ENCODE measurements at regions not wholly inside any gene's neighbourhood (a gene's known extent, or its start where the extent isn't known, plus 50 kb on each side); places are given as distances from the start of the nearest gene placed in this dataset.
"Not testable (repeated sequence)": the region's sequence is repeated elsewhere in the genome, so short reads cannot be mapped to it uniquely, and the experiment has no call there.

DNA sequence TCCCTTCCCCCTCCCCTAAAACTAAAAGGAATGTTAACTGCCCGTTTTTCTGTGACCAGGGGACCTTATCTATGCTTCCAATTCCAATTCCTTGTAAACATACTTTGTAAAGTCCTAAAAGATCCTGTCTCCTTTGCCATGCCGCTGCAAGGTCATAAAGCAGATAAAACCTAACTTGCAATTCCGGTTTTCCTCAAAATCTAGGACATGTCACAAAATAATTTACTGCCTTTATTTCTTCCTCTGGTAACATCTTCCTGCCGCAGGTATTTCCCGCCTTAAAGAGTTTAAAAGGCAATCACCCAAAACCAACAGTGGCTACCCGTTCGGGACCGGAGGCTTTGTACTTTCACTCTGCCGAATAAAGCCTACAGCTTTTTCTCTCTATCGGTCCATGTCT lies 1248.6 kb upstream of the CDH9 start:
- H3K14ac ChIP-seq (ENCODE audit: low read length in 2 of 2); H4K91ac ChIP-seq (ENCODE audit: low read length); H3K4me3 ChIP-seq (ENCODE audit: insufficient read depth in 1 of 2, low read depth in 1 of 2, low read length in 2 of 2); H3K23ac ChIP-seq (ENCODE audit: low read length in 2 of 2); H3K9ac ChIP-seq (ENCODE audit: low read length); H3K4me1 ChIP-seq (ENCODE audit: control insufficient read depth, insufficient read depth, low read depth, low read length); H3K36me3 ChIP-seq (ENCODE audit: control insufficient read depth in 1 of 2, insufficient read depth in 2 of 2, low read depth in 1 of 2, low read length in 2 of 2); H2BK15ac ChIP-seq (ENCODE audit: low read depth, poor library complexity, severe bottlenecking); H2BK5ac ChIP-seq (ENCODE audit: low read depth, low read length, poor library complexity, severe bottlenecking); H2BK120ac ChIP-seq (ENCODE audit: low read depth, low read length); H3K18ac ChIP-seq (ENCODE audit: low read depth in 1 of 2, low read length in 2 of 2); H3K79me1 ChIP-seq (replicated peaks; ENCODE audit: low read length, poor library complexity, severe bottlenecking); H2AK5ac ChIP-seq (ENCODE audit: low read length, severe bottlenecking); DNase-seq; H3K4ac ChIP-seq (ENCODE audit: low read depth in 1 of 2, low read length in 2 of 2); H3K27me3 ChIP-seq (ENCODE audit: control insufficient read depth in 1 of 2, insufficient read depth in 1 of 2, low read length in 2 of 2); H2AFZ ChIP-seq (ENCODE audit: low read depth, low read length); H3K4me2 ChIP-seq (ENCODE audit: low read length, poor library complexity, severe bottlenecking); H3K27ac ChIP-seq (ENCODE audit: low read length, poor library complexity, severe bottlenecking); H2BK12ac ChIP-seq (ENCODE audit: low read length in 2 of 2); H4K8ac ChIP-seq (ENCODE audit: low read length): not testable (repeated sequence)
- 45% methylated on average over 10 of the region's 10 CpGs for WGBS
- peaks cover 14% of the 10 kb centered on the region for H3K9me3 ChIP-seq (ENCODE audit: control insufficient read depth, low read length)

DNA sequence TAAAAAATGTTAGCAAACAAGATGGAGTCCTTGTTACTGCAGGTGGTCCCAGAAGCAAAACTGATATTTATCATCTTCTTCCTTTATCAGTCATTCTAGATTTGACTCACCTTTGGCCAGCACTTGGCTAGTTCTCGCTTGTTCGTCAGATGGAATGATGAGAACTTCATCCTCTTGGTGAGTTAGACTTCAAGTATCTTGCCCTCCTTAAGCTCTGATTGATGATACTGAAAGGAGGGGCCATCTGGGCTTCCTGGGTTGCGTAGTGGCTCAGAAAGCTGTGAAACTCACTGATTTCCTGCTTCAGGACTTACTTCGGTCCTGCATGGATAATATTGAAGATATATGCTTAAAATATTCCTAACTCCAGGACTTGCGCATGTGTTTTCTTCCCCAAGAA lies 1248.2 kb upstream of the CDH9 start:
- Histone ChIP-seq H3K27me3 (ENCODE audit: control insufficient read depth in 1 of 2, insufficient read depth in 1 of 2, low read length in 2 of 2) (no peaks in the 10 kb centered on the region), H2BK5ac (ENCODE audit: low read depth, low read length, poor library complexity, severe bottlenecking) (no peak overlapping the region), H4K91ac (ENCODE audit: low read length) (no peak overlapping the region), H3K23ac (ENCODE audit: low read length in 2 of 2) (no peak overlapping the region), H3K14ac (ENCODE audit: low read length in 2 of 2) (no peak overlapping the region), H3K4me3 (ENCODE audit: insufficient read depth in 1 of 2, low read depth in 1 of 2, low read length in 2 of 2) (no peak overlapping the region), H4K8ac (ENCODE audit: low read length) (no peak overlapping the region), H2BK120ac (ENCODE audit: low read depth, low read length) (no peak overlapping the region), H3K27ac (ENCODE audit: low read length, poor library complexity, severe bottlenecking) (no peak overlapping the region), H3K4me2 (ENCODE audit: low read length, poor library complexity, severe bottlenecking) (no peak overlapping the region), H3K18ac (ENCODE audit: low read depth in 1 of 2, low read length in 2 of 2) (no peak overlapping the region), H3K9me3 (ENCODE audit: control insufficient read depth, low read length) (peaks cover 14% of the 10 kb centered on the region), H2AK5ac (ENCODE audit: low read length, severe bottlenecking) (no peak overlapping the region), H3K4ac (ENCODE audit: low read depth in 1 of 2, low read length in 2 of 2) (no peak overlapping the region), H2BK15ac (ENCODE audit: low read depth, poor library complexity, severe bottlenecking) (no peak overlapping the region), H2BK12ac (ENCODE audit: low read length in 2 of 2) (no peak overlapping the region), H2AFZ (ENCODE audit: low read depth, low read length) (no peak overlapping the region), H3K36me3 (ENCODE audit: control insufficient read depth in 1 of 2, insufficient read depth in 2 of 2, low read depth in 1 of 2, low read length in 2 of 2) (no peaks in the 10 kb centered on the region), H3K9ac (ENCODE audit: low read length) (no peak overlapping the region), H3K4me1 (ENCODE audit: control insufficient read depth, insufficient read depth, low read depth, low read length) (no peaks in the 10 kb centered on the region), H3K79me1 (replicated peaks; ENCODE audit: low read length, poor library complexity, severe bottlenecking) (no peaks in the 10 kb centered on the region)
- DNase-seq = no peak
- 56% methylated on average over 4 of the region's 5 CpGs for WGBS

DNA sequence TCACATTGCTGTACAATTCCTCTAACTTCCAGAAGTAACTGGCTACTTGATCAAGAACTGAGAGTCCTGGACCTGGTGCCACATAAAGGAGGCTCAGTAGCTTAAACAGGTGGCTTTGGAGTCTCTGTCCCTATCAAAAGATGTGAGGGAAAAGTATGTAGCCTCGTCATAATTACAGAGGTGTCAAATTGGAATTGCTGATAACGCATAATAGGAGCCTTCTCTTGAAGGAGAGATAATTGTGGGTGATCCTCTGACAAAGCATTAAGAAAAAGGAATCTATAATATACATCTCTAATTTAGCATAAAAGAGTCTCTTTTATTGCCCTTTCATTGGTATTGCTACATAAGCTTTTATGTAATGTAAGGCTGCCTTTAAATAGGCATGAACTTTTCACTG lies 1246.4 kb upstream of the CDH9 start:
- no peak overlapping the region for H4K8ac ChIP-seq (ENCODE audit: low read length)
- H4K91ac ChIP-seq (ENCODE audit: low read length) = no peak overlapping the region
- no peak overlapping the region for H2BK12ac ChIP-seq (ENCODE audit: low read length in 2 of 2)
- no peak overlapping the region for H3K9ac ChIP-seq (ENCODE audit: low read length)
- H3K18ac ChIP-seq (ENCODE audit: low read depth in 1 of 2, low read length in 2 of 2) = no peak overlapping the region
- no peak overlapping the region for H2AFZ ChIP-seq (ENCODE audit: low read depth, low read length)
- no peak overlapping the region for H3K4me3 ChIP-seq (ENCODE audit: insufficient read depth in 1 of 2, low read depth in 1 of 2, low read length in 2 of 2)
- WGBS = 73% methylated on average over 1 of the region's 2 CpGs
- no peak overlapping the region for H3K4me2 ChIP-seq (ENCODE audit: low read length, poor library complexity, severe bottlenecking)
- DNase-seq = no peak
- H3K14ac ChIP-seq (ENCODE audit: low read length in 2 of 2) = no peak overlapping the region
- no peaks in the 10 kb centered on the region for H3K36me3 ChIP-seq (ENCODE audit: control insufficient read depth in 1 of 2, insufficient read depth in 2 of 2, low read depth in 1 of 2, low read length in 2 of 2)
- no peak overlapping the region for H2BK5ac ChIP-seq (ENCODE audit: low read depth, low read length, poor library complexity, severe bottlenecking)
- no peak overlapping the region for H3K4ac ChIP-seq (ENCODE audit: low read depth in 1 of 2, low read length in 2 of 2)
- no peaks in the 10 kb centered on the region for H3K27me3 ChIP-seq (ENCODE audit: control insufficient read depth in 1 of 2, insufficient read depth in 1 of 2, low read length in 2 of 2)
- peaks cover 5% of the 10 kb centered on the region for H3K9me3 ChIP-seq (ENCODE audit: control insufficient read depth, low read length)
- no peak overlapping the region for H3K27ac ChIP-seq (ENCODE audit: low read length, poor library complexity, severe bottlenecking)
- no peak overlapping the region for H2BK15ac ChIP-seq (ENCODE audit: low read depth, poor library complexity, severe bottlenecking)
- H3K4me1 ChIP-seq (ENCODE audit: control insufficient read depth, insufficient read depth, low read depth, low read length) = no peaks in the 10 kb centered on the region
- H3K79me1 ChIP-seq (replicated peaks; ENCODE audit: low read length, poor library complexity, severe bottlenecking) = no peaks in the 10 kb centered on the region
- no peak overlapping the region for H2BK120ac ChIP-seq (ENCODE audit: low read depth, low read length)
- H3K23ac ChIP-seq (ENCODE audit: low read length in 2 of 2) = no peak overlapping the region
- H2AK5ac ChIP-seq (ENCODE audit: low read length, severe bottlenecking) = no peak overlapping the region

DNA sequence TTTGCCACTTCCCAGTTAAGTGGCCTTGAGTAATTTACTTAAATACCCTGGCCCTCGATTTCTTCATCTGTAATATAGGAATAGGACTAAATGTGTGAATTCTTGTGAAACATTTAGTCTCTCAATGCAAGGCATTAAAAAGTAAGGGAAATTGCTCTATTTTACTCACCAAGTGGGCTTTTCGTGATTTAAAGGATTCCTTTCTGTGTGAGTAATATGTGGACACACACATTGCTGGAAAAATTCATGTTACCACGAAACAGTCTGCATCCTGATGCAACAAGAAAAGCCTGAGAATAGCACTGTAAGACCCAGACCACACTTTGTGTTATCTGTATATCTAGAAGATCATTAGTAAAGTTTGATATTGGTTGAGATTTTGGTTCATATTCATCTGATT lies 1243.0 kb upstream of the CDH9 start:
- WGBS = no CpG with 5 or more reads among the region's 3 CpGs
- H3K14ac ChIP-seq (ENCODE audit: low read length in 2 of 2) = no peak overlapping the region
- no peak overlapping the region for H3K23ac ChIP-seq (ENCODE audit: low read length in 2 of 2)
- H3K4me2 ChIP-seq (ENCODE audit: low read length, poor library complexity, severe bottlenecking) = no peak overlapping the region
- no peak overlapping the region for H3K4ac ChIP-seq (ENCODE audit: low read depth in 1 of 2, low read length in 2 of 2)
- H2BK12ac ChIP-seq (ENCODE audit: low read length in 2 of 2) = no peak overlapping the region
- no peak overlapping the region for H2AK5ac ChIP-seq (ENCODE audit: low read length, severe bottlenecking)
- H2BK15ac ChIP-seq (ENCODE audit: low read depth, poor library complexity, severe bottlenecking) = no peak overlapping the region
- H3K27me3 ChIP-seq (ENCODE audit: control insufficient read depth in 1 of 2, insufficient read depth in 1 of 2, low read length in 2 of 2) = no peaks in the 10 kb centered on the region
- no peak overlapping the region for H4K8ac ChIP-seq (ENCODE audit: low read length)
- H3K79me1 ChIP-seq (replicated peaks; ENCODE audit: low read length, poor library complexity, severe bottlenecking) = no peaks in the 10 kb centered on the region
- H3K9me3 ChIP-seq (ENCODE audit: control insufficient read depth, low read length) = peaks cover 3% of the 10 kb centered on the region
- H3K18ac ChIP-seq (ENCODE audit: low read depth in 1 of 2, low read length in 2 of 2) = no peak overlapping the region
- no peak overlapping the region for H2AFZ ChIP-seq (ENCODE audit: low read depth, low read length)
- no peak overlapping the region for H3K4me3 ChIP-seq (ENCODE audit: insufficient read depth in 1 of 2, low read depth in 1 of 2, low read length in 2 of 2)
- H2BK120ac ChIP-seq (ENCODE audit: low read depth, low read length) = no peak overlapping the region
- H3K4me1 ChIP-seq (ENCODE audit: control insufficient read depth, insufficient read depth, low read depth, low read length) = no peaks in the 10 kb centered on the region
- no peak overlapping the region for H4K91ac ChIP-seq (ENCODE audit: low read length)
- no peak overlapping the region for H2BK5ac ChIP-seq (ENCODE audit: low read depth, low read length, poor library complexity, severe bottlenecking)
- peak overlapping the region; percentile 47 for H3K27ac ChIP-seq (ENCODE audit: low read length, poor library complexity, severe bottlenecking)
- H3K9ac ChIP-seq (ENCODE audit: low read length) = no peak overlapping the region
- no peaks in the 10 kb centered on the region for H3K36me3 ChIP-seq (ENCODE audit: control insufficient read depth in 1 of 2, insufficient read depth in 2 of 2, low read depth in 1 of 2, low read length in 2 of 2)
- DNase-seq = peak; percentile 35
